Dermis blood vessel endothelial cell (primary cell): ENCODE measurements at regions not wholly inside any gene's neighbourhood (a gene's known extent, or its start where the extent isn't known, plus 50 kb on each side); places are given as distances from the start of the nearest gene placed in this dataset.
A peak's percentile ranks its signal among the peaks of the same experiment; 100 is the strongest.

Experiments
- DNase-seq: peaks from one replicate; pipeline ENCODE4 v3.0.0; 2010

DNA sequence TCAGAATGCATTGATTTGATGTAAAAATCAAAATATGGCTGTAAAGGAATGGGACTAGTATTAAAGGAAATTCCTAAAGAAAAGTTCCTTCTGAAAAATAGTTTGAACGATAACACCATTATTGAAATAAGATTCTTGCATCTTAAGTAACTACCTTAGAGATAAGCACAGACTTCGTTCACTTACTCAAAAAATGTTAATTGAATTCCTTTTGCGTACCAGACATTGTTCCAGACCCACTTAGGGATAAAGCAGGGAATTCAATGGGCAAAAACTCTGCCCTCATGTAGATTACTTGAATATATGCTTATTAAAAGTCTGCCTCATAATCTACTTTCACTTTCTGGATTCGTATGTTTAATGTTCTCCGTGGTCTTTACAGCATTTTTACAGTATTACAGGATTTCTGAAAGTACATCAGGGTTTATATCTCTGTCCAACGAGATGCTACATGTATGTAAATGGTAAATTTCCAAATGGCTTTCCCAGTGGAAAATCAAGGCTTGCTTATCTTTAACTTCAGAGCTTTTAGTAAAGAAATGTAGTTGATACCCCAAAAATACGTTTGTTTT, 213.7 kb downstream of the GXYLT1 start:
- peak; percentile 25 for DNase-seq

GRCh38 chr12:41924111-41924510, 220.6 kb downstream of the GXYLT1 start:
- DNase-seq = no peak

- no peak for DNase-seq
These were observed 221.3 kb downstream of the GXYLT1 start for GRCh38 chr12:41923351-41923750.

- no peak for DNase-seq
These were observed 224.3 kb downstream of the GXYLT1 start for GRCh38 chr12:41920355-41920754.

DNA sequence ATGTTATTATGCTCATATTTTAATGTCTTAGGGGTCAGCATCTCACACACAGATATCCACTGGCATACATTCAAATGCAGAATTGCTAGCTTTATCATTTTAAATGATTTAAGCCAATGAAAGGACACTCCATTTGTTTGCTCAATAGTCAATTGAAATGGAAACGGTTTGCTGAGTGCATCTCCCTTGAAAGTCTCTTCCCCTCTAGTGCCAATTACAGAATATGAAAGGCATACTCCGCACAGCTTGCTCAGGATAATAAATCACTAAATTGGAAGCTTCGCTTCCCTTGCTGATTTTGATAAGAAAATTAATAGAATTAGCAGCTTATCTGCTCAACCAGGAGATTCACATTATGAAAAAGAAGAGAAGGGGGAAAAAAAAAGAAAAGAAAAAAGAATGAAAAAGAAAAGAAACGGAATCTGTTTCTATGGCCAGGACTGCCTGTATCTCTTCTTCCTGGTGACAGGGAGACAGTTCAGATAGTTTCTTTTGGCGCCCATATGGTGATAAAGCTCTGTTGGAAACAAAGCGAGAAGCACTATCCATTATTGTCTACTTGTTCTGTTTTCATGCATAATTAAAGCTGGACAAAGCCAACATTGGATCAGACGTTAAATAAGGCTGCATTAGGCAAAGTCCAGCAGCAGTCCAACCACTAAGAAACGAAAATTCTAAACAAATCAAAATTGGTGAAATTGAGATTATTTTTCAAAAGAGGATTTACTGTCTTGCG, 225.0 kb downstream of the GXYLT1 start:
- no peak for DNase-seq

DNA sequence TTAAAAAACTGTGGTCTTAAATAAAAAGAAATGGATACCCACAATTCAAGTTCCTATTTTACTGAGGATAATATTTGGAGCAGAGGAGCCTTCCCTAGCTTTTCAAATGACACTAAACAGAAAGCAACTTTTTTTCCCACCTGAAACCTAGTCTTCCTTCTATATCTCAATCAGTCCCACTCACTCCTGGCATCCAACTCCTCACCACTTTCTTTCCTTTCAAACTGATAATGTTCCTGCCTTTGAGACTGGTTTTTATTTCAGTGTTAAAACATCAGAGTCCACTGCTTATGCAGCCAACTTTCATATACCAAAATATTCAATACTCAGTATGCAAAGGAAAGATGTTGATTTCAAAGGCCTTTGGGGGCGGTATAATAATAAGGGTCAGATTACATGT, 225.6 kb downstream of the GXYLT1 start:
- no peak for DNase-seq

DNA sequence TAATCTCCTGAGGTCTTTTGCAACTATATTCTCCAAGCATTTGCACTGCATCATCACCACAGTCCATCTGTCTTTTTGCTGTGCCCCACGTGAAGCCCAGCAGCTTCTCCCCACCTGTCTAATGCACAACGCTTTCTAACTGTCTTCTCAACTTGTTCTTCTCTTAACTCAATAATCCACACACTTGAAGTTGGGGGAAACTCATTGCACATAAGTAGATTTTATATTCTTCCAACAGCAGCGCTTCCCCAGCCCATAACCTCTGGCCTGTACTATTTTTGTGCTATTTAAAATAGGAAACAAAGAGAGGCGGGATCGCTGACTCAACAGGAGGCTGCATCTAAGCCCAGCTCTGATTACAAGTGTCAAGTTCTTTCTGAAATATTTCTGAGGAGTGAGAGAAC, 226.7 kb downstream of the GXYLT1 start:
- peak; percentile 56 for DNase-seq

DNA sequence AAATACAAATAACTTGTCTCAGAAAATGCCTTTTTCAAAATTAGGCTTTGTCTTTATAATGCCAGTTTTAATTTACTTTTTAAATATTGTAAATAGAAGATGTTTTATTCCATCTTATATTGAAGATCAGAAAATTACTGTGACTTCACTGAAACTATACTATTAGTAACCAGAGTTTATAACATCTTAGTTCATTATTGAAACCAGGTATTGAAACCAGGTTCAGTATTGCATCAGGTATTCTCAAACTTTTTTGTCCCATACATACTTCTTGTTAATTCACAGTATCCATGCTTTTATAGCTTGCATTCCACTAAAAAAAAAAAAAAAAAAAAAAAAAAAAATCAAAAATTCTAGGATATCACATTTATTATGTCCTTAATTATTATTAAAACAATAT, 227.5 kb downstream of the GXYLT1 start:
- DNase-seq = no peak

DNA sequence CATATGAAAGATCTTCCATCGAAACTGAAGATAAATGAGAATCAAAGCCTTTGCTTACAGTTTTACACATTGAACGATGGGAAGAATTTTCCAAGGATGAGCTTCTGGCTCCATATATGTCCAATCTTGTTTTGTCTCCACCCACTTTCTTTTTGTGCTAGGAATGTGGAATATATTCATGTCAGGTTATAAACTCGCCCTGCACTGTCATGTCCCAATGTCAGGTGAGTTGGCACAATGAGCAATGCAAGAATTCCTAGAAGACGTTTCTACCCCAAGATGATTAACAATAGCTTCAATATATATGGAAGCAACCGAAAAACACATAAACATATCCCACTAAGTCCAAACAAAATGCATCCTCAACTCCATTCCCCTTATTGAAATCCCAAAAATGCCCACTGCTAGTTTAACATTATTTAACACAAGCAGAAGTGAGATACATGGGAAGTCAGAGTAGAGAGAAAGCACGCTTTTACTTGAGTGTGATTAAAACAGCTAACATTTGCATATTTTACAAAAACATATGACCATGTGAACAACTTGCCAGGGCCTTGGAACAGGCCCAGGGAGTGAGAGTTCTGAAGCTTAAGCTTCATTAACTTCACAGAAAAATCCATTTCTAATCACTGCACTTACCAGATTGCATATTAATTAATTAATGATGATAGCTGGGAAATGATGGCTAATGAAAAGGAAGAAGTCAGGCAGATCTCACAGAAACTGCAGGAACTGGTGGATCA, 233.9 kb downstream of the GXYLT1 start:
- no peak for DNase-seq

- DNase-seq = no peak
These were observed 236.5 kb downstream of the GXYLT1 start for GRCh38 chr12:41908206-41908605.

- no peak for DNase-seq
These were observed 237.1 kb downstream of the GXYLT1 start for GRCh38 chr12:41907550-41907949.

DNA sequence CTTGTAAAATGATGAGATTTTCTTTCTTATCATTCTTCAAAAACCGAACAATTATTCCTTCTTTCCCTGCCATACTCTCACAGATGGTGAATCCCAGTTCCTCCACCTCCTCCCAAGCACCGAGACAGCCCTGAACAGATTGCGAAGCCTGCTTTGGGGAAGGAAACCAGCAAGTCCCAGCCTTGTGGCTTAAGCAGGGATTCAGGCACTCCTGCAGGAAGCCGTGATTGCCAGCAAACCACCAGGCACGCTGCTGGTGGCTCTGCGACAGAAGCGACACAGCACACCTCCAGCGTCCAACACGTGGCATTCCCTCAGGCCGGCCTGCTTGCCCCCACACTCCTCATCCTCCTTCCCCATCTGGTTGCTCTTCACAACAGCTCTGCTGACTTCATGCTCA, 237.7 kb downstream of the GXYLT1 start:
- DNase-seq = no peak

DNA sequence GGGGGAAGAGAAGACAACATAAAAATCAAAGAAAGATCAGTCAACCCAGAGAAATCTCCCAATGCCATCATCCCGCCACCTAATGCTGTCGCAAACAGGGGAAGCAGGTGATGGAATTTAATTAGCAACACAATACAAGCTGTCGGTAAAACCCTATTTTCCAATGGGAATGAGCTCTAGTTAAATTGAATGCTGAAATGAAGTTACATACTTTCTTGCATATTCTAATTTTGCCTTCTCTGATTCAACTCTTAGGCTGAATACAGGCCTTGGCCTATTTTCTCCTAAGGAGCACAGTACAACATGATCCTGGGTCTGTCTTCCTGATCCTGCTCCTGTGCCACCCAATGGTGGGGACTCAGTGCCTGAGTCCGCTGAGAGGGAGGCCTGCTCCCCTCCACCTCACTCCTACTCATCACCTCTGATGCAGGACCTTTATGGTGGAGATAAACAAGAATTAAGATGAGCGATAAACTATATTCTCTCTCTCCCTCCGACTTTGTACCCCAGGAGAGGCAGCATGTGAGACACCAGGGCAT, 238.8 kb downstream of the GXYLT1 start:
- DNase-seq = no peak

DNA sequence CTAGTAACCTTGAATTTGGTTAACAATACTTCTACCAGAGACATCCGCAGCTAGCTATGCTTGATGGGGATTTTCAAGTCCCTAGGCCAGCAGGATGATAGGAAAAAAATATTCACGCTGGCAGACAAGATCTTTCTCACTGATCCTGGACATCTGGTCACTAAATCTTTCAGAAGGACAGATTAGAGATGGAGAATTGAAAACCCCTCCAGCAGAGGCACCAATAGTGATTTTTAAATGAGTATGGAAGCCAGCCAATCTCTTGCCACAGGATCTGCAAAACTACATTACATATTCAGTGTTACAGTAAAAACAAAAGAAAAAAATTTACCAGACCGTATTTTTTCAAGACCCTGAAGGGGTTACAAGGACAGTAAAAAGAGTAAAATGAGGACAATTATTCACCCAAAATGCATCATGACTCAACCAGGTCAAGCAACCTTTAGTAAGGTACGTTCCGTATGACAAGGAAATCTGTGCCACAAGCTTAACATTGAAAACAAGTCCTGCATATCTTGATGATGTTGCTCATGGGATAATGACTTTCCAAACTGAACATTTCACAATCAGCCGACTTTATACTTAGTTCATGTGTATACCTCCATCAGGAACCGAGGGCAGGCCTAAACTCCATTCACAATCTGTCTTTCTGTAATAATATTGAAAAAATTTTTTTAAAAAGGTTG, 239.5 kb downstream of the GXYLT1 start:
- no peak for DNase-seq

GRCh38 chr12:41904041-41904440, 240.6 kb downstream of the GXYLT1 start:
- no peak for DNase-seq

- DNase-seq = peak; percentile 10
These were observed 241.5 kb downstream of the GXYLT1 start for GRCh38 chr12:41903014-41903708.

DNA sequence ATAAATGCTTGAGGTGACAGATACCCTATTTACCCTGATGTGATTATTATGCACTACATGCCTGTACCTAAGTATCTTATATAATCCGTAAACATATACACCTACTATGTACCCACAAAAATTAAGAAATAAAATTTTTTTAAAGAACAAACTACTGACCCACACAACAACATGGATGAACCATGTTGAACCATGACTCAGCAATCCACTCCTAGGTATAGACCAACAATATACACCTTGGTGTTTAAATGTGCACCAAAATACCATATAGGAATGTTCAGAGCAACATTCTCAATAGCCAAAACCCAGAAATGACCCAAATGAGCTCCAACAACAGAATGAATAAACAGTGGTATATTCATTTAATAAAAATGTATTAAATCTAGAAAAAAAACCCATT, 245.1 kb downstream of the GXYLT1 start:
- DNase-seq = no peak

DNA sequence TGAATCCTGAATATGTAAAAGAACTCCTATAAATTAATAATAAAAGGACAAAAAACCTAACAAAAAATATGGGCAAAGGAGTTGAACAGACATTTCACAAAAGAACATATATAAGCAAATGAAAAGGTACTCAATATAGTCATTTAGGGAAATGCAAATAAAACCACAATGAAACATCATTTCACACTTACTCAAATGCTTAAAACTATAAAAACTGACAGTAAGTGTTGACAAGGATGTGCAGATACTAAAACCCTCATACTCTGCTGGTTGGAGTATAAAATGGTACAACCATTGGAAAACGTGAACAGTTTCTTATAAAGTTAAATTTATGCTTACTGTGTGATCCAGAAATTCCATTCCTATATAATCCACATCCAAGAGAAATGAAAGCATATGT, 247.1 kb downstream of the GXYLT1 start:
- no peak for DNase-seq

DNA sequence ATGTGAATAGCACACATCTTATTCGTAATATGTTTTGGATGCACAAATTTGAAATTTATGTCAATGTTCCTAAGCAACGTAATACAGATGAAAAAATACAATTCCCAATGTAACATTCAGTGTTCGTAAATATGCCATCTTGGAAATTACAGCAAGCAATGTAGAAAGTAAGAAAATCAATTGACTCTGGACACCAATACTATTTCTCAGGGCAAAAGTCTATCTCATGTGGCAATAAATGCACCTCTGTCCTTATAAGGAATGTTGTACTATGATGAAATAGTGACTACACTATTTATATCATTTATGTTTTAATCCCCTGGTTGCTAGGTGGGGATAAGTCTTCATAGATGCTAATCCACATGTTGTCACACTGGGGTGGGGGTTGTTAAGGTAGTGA, 251.2 kb downstream of the GXYLT1 start:
- no peak for DNase-seq

DNA sequence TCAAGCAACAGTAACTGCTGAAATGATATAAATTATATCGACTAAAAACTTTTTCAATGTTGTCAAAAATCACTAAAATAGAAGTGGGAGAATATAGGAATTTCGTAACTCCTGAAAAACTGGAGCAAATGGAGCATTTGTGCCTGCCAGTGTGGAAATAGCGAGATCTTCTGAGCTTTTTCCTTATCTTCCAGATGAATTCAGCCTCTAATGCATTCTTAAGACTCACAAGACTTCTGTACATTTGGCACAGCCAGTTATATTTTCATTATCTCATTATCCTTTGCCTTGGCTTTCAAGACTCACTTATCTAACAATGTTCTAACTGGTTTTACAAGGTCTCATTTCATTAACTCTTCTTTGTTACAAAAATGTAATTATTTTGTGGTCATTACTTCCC, 252.4 kb downstream of the GXYLT1 start:
- DNase-seq = no peak

GRCh38 chr12:41891226-41891625, 253.4 kb downstream of the GXYLT1 start:
- no peak for DNase-seq

GRCh38 chr12:41888285-41888684, 256.4 kb downstream of the GXYLT1 start:
- DNase-seq = no peak
